ENCODE measurements at regions not wholly inside any gene's neighbourhood (a gene's known extent, or its start where the extent isn't known, plus 50 kb on each side); places are given as distances from the start of the nearest gene placed in this dataset.

- no peak for DNase-seq
Measured at GRCh38 chr15:95910643-95911212, 419.8 kb upstream of the NR2F2 start.

DNA sequence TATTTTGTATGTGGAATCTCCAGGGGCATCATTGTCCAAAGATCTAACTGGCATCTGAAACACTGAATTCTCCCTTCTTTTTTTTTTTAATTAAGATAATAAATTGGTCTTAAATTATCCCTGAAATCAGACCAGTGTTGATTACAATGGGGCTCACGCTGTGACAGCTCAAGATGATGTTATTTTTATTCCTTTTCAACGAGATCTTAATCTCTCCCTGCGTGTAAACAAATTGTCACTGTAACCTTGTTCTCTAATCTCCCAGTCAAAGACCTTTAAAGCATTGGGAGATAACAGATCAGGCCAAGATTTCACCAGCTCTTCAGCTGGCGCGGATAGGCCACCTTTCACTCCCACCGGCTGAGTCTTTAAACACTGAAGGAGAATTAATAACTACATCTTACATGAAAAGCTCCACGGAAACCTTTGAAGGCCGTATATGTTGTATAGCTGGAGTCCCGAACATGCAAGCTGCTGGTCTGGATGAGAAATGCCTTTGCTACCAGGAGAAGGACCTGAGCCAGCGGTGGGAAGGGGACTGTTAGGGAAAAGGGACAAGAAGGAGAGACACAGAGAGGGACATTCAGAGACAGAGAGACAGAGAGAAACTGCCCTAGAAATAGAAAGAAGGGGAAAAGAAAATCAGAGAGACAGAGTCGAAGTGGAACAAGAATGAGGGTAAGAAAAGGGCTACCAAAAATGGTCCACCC is 418.8 kb upstream of the NR2F2 start:
- no peak for DNase-seq

- DNase-seq, result no peak
Measured at GRCh38 chr15:95912280-95912625, 418.2 kb upstream of the NR2F2 start.

- DNase-seq, result no peak
Measured at GRCh38 chr15:95912728-95913127, 417.8 kb upstream of the NR2F2 start.

DNA sequence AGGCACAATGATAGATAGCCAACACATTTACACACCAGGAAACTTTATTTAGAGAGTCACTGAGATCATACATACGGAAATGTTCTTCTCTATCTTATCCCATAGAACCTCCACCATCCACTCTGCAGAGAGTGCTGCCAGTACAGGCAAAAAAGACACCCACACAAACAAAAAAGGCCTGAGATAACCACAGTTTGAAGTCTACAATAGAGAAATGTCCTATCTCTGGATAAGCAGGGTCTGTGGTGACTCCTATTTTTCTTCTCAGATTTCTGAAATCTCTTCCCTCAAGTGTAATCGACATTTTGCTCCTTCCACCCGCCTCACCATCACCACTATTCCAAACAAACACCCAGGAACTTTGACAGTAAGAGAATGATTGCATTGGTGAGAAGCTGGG is 413.9 kb upstream of the NR2F2 start:
- no peak for DNase-seq

- DNase-seq, result no peak
Measured at GRCh38 chr15:95918525-95918924, 412.0 kb upstream of the NR2F2 start.

DNA sequence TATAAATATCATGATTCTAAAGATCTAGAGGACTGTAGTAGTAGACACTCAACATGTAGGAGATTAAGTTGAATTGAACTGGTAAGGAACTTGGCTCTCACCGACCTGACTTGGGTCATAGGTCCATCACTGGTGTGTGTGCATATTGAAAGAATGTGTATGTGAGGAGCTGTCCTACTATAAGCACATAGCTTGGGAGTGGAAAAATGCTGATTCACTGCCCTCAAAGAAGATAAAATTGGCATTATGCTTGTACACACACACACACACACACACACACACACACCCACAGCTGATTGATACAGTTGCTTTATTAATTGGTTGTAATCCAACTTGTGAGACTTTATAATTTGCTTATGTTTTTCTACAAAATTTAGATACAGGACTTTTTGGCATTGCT is 411.0 kb upstream of the NR2F2 start:
- DNase-seq, result no peak

GRCh38 chr15:95921404-95921803 is 409.1 kb upstream of the NR2F2 start:
- no peak for DNase-seq

DNA sequence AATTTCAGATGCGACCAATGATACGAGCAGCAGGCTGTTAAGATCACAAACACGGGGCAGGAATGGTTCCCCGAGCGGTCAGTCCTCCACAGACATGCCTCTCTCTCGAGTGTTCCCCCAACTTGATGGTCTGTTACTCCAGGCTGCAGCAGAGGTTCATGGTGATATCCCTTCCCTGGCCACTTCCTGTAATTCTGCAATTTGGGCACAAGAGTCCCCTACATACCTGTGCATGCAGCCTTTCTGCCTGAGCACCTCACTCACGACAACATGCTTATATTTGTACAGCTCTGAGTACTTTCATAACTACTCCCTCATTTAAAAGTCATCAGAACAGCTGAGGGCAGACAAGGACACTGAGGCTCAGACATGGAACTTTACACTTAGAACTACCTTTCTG is 408.1 kb upstream of the NR2F2 start:
- no peak for DNase-seq

GRCh38 chr15:95923792-95924191 is 406.7 kb upstream of the NR2F2 start:
- DNase-seq, result no peak

DNA sequence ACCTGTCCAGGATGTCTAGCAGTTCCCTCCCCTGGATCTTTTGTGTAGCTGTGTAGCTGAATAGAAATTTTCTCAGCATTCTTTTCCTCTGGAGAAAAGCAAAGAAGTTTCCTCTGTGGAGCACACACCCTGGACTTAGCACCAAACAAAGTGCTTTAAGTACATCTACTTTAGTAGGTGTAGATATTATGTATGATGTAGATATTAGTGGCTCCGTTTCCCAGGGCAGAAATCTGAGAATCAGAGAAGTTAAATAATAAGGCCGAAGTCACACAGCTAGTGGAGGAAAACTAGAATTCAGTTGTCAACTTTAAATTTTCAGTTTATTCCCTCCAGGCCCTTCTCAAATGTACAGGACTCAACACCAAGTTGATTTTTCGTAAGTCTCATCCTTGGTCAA is 401.7 kb upstream of the NR2F2 start:
- no peak for DNase-seq

GRCh38 chr15:95929232-95929846 is 401.2 kb upstream of the NR2F2 start:
- no peak for DNase-seq

DNA sequence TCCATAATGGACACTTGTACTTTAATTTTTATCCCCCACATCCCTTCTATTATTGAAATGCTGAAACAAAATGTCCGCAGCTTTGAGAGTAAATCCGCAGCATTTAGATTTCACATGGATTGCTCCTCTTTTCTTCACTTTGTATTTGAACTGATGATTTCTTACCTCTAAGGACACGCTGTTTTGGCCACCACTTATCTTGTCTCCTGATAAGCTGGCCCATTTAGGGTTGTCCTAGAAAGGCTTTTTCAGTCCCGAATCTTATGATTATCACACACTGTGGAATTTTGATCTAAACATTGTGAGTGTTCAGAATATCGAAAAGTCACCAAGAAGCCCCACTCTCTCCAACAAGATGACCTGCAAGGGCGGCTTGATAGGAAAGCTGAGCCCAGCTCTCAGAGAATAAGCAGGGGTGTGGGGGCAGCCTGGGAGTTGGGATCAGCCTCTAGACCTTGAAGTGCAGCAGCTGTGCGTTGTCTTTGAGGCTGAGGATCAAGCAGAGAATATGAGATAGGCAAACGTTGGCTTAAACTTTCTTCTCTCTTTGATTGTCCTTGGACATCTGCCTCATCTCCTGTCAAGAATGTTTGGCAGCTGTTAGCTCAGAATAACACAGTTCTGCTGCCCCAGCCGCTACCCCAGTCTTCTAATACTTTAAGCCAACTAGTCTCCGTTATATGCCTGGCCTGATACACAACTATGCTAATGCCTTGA is 399.7 kb upstream of the NR2F2 start:
- DNase-seq, result no peak

DNA sequence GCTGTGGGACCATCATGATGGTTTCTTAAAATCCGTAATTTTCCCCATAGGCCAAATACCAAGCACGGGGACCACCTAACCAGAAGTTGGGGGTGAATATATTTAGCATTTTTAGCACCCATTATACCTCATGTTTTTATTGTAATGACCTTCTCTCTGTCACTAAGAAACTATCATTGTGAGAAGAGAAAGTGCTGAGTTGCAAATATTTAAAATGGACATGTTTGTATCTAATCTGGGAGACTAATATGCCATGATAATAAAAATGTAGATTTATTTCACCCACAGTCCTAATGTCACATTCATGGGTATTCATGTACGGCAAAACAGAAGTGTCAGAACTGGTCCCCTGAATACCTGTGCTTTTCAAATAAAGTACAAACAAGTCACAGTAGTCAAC is 398.9 kb upstream of the NR2F2 start:
- no peak for DNase-seq

GRCh38 chr15:95932141-95932540 is 398.4 kb upstream of the NR2F2 start:
- no peak for DNase-seq

- DNase-seq, result no peak
Measured at GRCh38 chr15:95932676-95933075, 397.8 kb upstream of the NR2F2 start.

- no peak for DNase-seq
Measured at GRCh38 chr15:95935852-95936251, 394.6 kb upstream of the NR2F2 start.

GRCh38 chr15:95937128-95937528 is 393.4 kb upstream of the NR2F2 start:
- DNase-seq, result no peak

GRCh38 chr15:95940431-95940985 is 390.0 kb upstream of the NR2F2 start:
- DNase-seq, result no peak

- DNase-seq, result no peak
Measured at GRCh38 chr15:95944193-95944592, 386.3 kb upstream of the NR2F2 start.

DNA sequence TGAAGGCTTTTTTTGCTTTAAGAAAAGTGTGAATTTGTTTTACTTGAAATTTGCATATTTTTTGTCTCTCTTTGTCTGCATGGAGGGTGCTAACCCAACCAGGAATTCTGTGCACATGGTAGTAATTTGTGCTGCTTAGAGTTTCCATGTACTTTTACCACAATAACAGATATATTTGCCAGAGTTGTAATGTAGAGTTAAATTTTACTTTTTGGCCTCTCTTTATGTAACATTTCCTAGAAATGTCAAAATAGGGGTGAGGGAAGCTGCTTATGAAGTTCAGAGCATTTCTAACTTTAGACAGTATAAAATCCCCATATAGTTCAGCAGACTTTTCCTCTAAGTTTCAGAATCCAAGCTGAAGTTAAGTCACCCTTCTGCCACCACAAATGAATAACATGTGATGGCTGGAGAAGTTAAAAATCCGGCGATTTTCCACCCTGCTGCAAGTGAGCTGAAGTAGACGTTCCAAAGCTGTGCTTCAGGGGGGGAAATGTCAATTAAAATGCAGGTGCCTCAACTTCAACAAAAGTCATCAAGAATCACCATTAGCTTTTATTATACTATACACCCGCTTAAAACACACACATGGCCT is 385.7 kb upstream of the NR2F2 start:
- no peak for DNase-seq

DNA sequence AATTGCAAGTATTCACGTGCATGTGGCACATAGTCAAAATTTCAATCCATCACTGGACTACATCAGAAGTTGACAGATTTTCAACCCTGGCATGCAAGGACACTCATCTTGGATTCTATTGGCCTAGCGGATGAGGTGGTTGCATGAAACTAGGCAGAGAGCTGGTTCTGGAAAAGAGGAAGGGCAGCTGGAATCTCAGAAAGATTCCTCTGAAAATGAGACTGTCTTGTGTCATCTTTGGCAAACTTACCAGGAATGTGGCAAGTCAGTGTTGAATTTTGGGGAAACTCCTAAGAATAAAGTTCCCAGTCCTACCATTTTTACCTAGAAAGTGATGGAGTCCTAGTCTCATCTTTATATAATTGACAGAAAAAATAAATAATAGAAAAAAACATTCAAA is 384.3 kb upstream of the NR2F2 start:
- no peak for DNase-seq

- DNase-seq, result no peak
Measured at GRCh38 chr15:95946926-95947325, 383.6 kb upstream of the NR2F2 start.

All from stimulated activated CD4-positive, alpha-beta T cell treated with anti-CD3 and anti-CD28 coated beads, Interleukin-4, amount 100 ng/mL, for 4 hours (primary cell).